ENCODE measurements at regions not wholly inside any gene's neighbourhood (a gene's known extent, or its start where the extent isn't known, plus 50 kb on each side); places are given as distances from the start of the nearest gene placed in this dataset.

GRCh38 chr5:141779503-141779973 lies 97.5 kb upstream of the ARAP3 start:
- TF ChIP-seq CTCF (IDR thresholded peaks at IDR 0.05 in 8 of 11, conservative IDR thresholded peaks at IDR 0.05 in 3 of 11): no peak
- TF ChIP-seq POLR2A (IDR thresholded peaks at IDR 0.05): no peak
- TF ChIP-seq POLR2AphosphoS5 (IDR thresholded peaks at IDR 0.05): no peak
